ENCODE measurements at regions not wholly inside any gene's neighbourhood (a gene's known extent, or its start where the extent isn't known, plus 50 kb on each side); places are given as distances from the start of the nearest gene placed in this dataset.

- no peak for DNase-seq (ENCODE audit: low spot score)
These were observed 269.4 kb upstream of the FAT3 start for GRCh38 chr11:91955206-91955605.

- DNase-seq (ENCODE audit: low spot score) = no peak
These were observed 272.6 kb upstream of the FAT3 start for GRCh38 chr11:91952056-91952455.

- no peak for DNase-seq (ENCODE audit: low spot score)
These were observed 277.3 kb upstream of the FAT3 start for GRCh38 chr11:91947215-91947820.

GRCh38 chr11:91946397-91946951 is 278.1 kb upstream of the FAT3 start:
- peak; percentile 10 for DNase-seq (ENCODE audit: low spot score)

GRCh38 chr11:91935120-91935519 is 289.5 kb upstream of the FAT3 start:
- DNase-seq (ENCODE audit: low spot score) = no peak

GRCh38 chr11:91932151-91932821 is 292.3 kb upstream of the FAT3 start:
- no peak for DNase-seq (ENCODE audit: low spot score)

GRCh38 chr11:91927448-91927847 is 297.2 kb upstream of the FAT3 start:
- DNase-seq (ENCODE audit: low spot score) = no peak

GRCh38 chr11:91926965-91927364 is 297.7 kb upstream of the FAT3 start:
- DNase-seq (ENCODE audit: low spot score) = no peak

GRCh38 chr11:91922846-91923245 is 301.8 kb upstream of the FAT3 start:
- DNase-seq (ENCODE audit: low spot score) = no peak

GRCh38 chr11:91921974-91922373 is 302.6 kb upstream of the FAT3 start:
- DNase-seq (ENCODE audit: low spot score) = no peak

GRCh38 chr11:91913407-91913806 is 311.2 kb upstream of the FAT3 start:
- no peak for DNase-seq (ENCODE audit: low spot score)

GRCh38 chr11:91912322-91912721 is 312.3 kb upstream of the FAT3 start:
- no peak for DNase-seq (ENCODE audit: low spot score)

- no peak for DNase-seq (ENCODE audit: low spot score)
These were observed 317.6 kb upstream of the FAT3 start for GRCh38 chr11:91906871-91907624.

GRCh38 chr11:91904792-91905785 is 319.5 kb upstream of the FAT3 start:
- DNase-seq (ENCODE audit: low spot score) = no peak

GRCh38 chr11:91902312-91902711 is 322.3 kb upstream of the FAT3 start:
- DNase-seq (ENCODE audit: low spot score) = no peak

GRCh38 chr11:91880660-91881059 is 344.0 kb upstream of the FAT3 start:
- no peak for DNase-seq (ENCODE audit: low spot score)

GRCh38 chr11:91876746-91877145 is 347.9 kb upstream of the FAT3 start:
- no peak for DNase-seq (ENCODE audit: low spot score)

- DNase-seq (ENCODE audit: low spot score) = no peak
These were observed 352.4 kb upstream of the FAT3 start for GRCh38 chr11:91872243-91872642.

GRCh38 chr11:91871791-91872190 is 352.8 kb upstream of the FAT3 start:
- no peak for DNase-seq (ENCODE audit: low spot score)

GRCh38 chr11:91871048-91871447 is 353.6 kb upstream of the FAT3 start:
- DNase-seq (ENCODE audit: low spot score) = no peak

GRCh38 chr11:91869686-91870085 is 354.9 kb upstream of the FAT3 start:
- peak; percentile 2 for DNase-seq (ENCODE audit: low spot score)

GRCh38 chr11:91866642-91867041 is 358.0 kb upstream of the FAT3 start:
- no peak for DNase-seq (ENCODE audit: low spot score)

All from cerebellar cortex (tissue), 1 donor.